NCI-H2196 treated with DMSO at 0.1 percent for 48 hours (cell line): ENCODE measurements at regions not wholly inside any gene's neighbourhood (a gene's known extent, or its start where the extent isn't known, plus 50 kb on each side); places are given as distances from the start of the nearest gene placed in this dataset.
"Not testable (repeated sequence)": the region's sequence is repeated elsewhere in the genome, so short reads cannot be mapped to it uniquely, and the experiment has no call there.

Experiments
- DNase-seq: peaks from one replicate; lab custom pipeline; 2025; ENCODE audit not compliant: unreplicated experiment; lab: John Stamatoyannopoulos, UW

DNA sequence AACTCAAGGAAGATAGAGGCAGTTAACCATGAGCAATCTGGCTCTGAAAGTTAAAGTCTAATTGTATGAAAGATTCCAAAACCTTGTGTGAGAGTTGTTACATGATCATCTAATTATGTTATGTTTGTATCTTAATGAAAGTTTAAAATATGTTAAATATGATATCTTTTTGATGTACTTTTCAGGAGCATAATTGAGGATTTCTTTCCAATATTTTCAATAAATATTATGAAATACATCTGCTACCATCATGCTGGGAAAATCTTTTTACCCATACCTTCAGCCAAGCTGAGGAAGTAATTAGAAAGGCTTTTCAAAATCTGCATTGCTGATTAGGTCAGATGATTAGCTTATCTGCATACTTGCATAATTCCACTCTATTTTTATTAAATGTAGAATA, 318.4 kb downstream of the KLF12 start:
- DNase-seq, result no peak

DNA sequence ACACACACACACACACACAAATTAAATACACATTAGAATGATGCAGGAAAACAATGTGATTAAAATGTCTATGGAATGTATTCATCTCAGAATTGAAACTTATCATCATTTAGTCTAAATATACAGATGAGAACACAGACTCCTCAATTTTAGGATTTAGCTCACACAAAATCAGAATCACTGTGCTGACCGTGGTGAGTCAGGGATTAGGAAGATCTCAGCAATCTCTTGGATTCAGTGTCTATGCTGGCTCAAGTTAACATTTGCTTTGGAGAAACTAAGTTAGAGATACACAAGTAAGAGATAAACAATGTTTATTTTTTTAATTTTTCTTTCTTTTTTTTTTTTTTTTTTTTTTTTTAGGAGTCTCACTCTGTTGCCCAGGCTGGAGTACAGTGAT, 323.6 kb downstream of the KLF12 start:
- DNase-seq, result no peak

- no peak for DNase-seq
These were observed 324.6 kb downstream of the KLF12 start for GRCh38 chr13:73809561-73809960.

DNA sequence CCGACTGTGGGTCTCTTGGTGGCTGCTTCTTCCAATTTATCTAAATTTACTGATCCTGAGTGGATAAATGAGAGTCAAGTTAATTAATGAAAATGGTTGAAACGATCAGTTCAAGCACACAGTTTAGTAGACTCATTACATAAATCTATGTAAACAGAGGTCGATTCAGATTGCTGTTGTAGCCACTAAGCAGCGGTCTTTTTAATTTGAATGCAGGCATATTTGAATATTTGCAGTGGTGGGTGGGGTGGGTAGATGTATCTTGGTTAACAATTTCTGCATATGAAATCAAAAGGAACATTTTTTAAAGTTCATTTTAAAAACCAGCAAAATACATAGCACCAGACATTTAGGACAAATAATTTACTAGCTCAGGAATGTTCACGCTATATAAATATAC, 325.9 kb downstream of the KLF12 start:
- no peak for DNase-seq

GRCh38 chr13:73805326-73805958, 328.8 kb downstream of the KLF12 start:
- not testable (repeated sequence) for DNase-seq

DNA sequence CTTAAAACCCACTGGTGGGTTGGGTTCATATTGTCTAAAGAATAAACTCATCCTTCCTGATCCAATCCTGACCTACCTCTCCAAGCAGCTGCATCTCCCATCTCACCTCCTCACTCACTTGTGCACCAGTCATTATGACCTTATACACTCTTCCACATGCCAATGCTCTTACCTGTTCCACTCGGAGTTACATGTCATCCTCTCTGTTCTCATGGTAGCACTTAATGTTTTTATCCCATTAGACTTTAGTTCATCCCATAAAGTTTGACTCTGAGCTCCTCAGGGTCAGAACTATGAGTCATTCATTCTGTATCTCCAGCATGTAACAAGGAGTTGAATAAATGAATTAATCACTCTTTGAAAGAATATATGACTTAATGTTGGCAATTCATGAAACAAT, 330.2 kb downstream of the KLF12 start:
- DNase-seq, result no peak

DNA sequence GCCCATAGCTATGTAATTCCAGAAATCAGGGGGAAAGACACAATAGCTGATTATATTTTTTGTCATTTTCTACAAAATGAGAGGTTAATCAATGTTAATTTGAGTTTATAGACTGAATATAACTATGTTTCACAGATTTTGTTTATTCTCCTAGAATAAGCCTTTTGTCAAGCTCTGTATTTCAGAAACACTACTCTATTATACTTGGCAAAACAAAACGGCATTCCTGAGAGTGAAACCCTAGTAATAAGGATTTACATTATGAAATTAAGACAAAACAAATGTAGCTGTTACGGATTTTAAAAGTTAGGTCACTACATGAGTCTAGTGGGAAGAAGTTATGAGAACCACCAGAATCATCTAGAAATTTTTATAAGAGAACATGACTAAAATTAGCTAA, 334.2 kb downstream of the KLF12 start:
- no peak for DNase-seq

DNA sequence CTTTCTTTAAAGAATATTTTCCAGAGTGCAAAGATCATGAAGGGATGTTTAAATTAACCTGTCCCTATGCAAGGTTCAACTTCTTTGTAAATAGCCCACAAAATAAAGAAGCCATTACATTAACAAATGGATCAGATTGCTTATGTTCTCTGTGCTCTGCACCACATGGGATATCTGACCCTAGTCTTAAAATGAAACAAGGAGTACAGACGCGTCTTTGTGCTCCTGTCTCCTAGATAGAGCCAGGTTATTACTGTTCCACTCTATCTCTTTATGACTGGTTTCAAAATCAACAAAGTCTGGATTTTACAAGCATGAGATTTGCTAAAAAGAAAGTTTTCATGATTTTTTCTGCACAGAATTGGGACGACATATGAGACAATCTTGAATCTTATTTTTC, 339.4 kb downstream of the KLF12 start:
- no peak for DNase-seq

- DNase-seq, result no peak
These were observed 340.8 kb downstream of the KLF12 start for GRCh38 chr13:73793361-73793760.

GRCh38 chr13:73792796-73793195, 341.4 kb downstream of the KLF12 start:
- no peak for DNase-seq

DNA sequence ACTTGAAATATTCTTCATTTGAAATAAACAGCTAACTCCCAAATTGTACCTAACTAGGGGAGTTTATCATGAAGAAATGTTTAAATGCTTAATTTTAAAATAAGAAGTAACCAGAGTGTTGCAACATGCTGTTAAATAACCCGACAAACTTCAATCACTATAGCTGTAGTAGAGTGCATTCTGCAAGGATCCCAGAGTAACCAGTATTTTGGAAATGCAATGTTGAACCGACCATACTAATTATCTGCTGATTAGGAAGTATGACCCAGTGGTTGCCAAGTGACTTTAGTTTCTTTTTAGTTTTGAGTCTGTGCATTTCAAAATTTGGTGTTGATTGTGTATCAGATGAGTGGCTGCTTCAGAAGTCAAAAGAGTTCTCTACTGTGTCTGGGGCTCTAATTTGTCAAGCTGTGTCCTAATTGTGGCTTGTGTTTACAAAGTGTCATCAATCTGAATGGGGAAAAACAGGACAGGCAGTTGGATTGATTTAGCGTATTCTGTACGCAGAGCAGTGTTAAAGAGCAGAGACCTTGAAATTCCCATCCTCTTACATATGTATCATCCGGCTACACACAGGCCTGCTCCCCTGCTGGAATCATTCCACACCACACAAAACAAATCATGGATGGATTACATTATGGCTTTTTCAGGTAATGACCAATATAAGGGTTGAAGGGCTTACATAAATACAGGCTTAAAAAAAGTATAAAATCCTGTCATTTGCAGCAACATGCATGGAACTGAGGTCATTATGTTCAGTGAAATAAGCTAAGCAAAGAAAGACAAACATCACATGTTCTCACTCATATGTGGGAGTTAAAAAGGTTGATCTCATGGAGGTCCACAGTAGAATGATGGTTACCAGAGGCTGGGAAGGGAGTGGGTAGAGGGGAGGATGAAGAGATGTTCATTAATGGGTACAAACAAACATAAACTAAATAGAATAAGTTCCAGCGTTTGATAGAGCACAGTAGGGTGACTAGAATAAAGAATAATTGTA, 351.5 kb downstream of the KLF12 start:
- DNase-seq, result no peak

DNA sequence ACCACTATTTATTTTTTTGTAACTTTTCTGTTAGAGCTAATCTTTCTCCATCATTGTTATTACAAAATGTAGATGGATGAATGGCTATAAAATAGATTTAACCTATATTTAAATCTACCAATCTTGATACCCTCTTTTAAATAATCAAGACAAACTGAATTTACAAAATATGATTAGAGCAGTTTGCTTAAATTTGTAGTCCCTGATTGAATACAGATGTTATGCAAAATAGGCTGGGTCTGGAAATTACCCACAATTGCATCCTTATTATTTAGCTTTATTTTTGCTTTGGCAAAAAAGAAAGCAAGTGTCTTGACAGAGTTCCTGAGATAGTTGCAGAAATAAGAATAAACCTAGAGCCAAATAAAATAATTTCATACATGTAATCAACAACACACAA, 352.8 kb downstream of the KLF12 start:
- no peak for DNase-seq

- no peak for DNase-seq
These were observed 354.3 kb downstream of the KLF12 start for GRCh38 chr13:73779881-73780280.

DNA sequence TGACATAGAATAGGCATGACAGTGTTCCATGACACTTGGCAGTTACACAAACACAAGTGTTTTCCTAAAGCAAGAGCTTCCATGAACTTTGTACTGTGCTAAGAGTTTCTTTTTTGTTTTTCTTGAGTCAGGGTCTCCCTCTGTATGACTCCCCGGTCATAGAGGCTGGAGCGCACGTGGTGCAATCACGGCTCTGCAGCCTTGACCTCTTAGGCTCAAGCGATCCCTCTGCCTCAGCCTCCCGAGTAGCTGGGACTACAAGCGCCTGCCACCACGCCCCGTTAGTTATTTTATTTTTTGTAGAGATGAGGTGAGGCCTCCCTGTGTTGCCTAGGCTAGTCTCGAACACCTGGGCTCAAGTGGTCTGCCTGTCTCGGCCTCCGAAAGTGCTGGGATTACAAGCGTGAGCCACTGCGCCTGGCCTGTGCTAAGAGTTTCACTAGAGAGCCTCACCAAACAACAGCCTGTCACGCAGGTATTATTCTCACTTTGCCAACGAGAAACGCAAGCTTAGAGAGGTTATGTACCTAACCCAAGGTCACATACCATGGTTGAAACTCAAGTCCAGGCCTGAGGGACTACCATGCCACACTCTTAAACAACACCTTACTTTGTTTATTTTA, 355.9 kb downstream of the KLF12 start:
- DNase-seq, result no peak

- DNase-seq, result no peak
These were observed 357.1 kb downstream of the KLF12 start for GRCh38 chr13:73777134-73777533.

GRCh38 chr13:73776151-73776785, 357.9 kb downstream of the KLF12 start:
- DNase-seq, result no peak

GRCh38 chr13:73773168-73773549, 361.0 kb downstream of the KLF12 start:
- no peak for DNase-seq

DNA sequence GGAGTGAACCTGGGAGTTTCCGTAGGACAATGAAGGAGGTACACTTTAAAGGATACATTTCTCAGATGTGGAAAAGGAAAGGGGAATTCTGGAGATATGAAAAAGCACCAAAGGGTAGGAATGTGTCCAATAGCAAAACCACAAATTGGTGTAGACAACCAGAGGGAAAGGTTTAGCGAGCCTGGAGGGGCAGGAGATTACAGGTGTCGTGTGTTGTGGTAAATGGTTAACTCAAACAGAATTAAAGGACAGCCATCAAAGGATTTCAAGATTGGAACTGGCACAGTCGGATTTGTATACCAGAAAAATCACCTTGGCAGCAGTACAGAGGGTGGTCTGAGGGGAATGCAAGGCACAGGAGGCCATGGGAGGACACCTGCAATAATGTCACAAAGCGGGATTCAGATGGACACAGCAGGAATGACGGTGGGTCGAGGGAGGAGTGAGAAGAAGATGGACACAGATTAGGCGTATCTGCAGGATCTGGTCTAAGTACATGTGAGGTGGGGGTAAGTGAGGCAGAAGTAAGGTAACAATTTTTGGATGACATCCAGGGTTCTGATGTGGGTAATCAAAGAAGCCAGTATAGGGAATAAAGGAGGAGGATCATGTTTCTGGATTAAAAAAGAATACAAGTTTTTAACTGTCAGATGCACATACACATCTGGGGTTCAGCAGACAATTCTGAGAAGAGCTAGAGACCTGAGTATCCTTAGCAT, 361.6 kb downstream of the KLF12 start:
- DNase-seq, result no peak

DNA sequence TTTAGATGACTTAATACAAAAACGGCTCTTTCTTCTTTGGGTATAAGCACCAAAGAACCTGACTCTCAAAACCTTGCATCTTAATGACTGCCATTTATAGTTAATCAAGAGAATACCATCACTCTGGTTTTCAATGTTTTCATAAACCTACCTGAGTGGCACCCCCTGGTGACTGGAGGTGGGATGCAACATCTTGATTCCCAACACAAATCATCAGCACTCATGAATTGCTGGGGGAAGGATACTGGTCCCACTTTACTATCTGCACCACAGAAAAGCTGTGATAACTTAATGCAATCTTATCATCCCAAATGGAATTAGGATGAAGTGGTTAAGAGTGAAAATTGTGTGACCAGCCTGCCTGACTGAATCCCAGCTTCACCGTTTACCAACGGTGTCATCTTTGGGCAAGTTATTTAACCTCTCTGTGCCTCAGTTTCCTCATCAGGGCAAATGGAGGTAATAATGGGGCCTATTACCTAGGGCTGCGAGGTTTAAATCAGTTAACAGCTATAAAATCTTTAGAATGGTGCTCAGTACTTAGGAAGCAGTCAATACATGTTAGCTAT, 366.4 kb downstream of the KLF12 start:
- no peak for DNase-seq

DNA sequence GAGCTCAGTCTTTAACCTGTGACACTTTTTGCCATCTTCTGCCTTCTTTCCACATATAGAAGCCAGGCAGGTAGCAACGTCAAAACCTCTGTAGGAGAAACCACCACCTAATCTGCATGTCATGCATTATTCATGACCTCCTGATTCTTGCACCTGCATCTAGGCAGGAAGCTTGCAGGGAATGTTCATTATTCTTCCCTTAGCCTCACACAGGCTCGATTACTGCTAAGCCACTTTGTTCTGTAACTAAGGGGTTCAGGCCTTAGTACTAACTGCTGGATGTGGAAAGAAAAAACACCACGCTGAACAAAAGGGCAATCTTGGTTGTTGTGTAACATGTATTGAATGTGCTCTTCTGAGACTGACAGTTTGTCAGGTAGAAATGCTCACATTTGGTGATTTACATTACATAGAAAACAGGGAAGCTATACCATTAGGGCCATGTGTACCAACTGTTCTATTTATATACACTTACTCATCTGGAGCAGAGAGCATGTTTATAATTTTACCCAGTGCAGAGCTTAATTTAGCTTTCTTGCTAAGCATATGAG, 366.9 kb downstream of the KLF12 start:
- no peak for DNase-seq
